H1 (cell line): ENCODE measurements at regions not wholly inside any gene's neighbourhood (a gene's known extent, or its start where the extent isn't known, plus 50 kb on each side); places are given as distances from the start of the nearest gene placed in this dataset.

Experiments used
- CEBPB ChIP-seq: IDR thresholded peaks from 2 replicates; pipeline ENCODE4 v1.6.1; 2012; ENCODE audit warnings: low read depth, low read length
- POU5F1 ChIP-seq: IDR thresholded peaks from 2 replicates; pipeline ENCODE4 v1.6.1; 2011; ENCODE audit warnings: low read depth, mild to moderate bottlenecking, low read length, moderate library complexity
- TF ChIP-seq, protein P1 (sequence below), 3 experiments: IDR thresholded peaks; 1 replicate in 2 of 3; 2 replicates in 1 of 3; pipeline versions ENCODE4 v1.5.1 to v1.6.1; 2011; ENCODE audit warnings: low read length in 3 of 3, mild to moderate bottlenecking in 3 of 3, inconsistent platforms in 2 of 3, low read depth in 1 of 3, moderate library complexity in 1 of 3; ENCODE audit not compliant: insufficient read depth in 1 of 3; ENCODE audit errors: control extremely low read depth in 1 of 3

DNA sequence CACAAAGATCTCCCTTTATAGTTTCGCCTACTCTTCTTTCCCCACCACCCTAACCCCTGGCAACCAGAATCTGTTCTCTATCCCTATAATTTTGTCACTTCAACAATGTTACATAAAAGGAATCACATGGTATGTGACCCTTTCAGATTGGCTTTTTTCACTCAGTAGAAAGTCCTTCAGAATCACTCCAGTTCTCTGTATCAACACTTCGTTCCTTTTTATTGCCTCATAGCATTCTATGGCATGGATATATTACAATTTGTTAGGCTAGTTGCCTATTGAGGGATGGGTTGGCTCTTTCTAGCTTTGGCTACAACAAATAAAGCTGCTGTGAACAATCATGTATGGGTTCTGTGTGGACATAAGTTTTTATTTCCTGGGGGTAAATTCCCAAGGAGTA is 163.1 kb downstream of the RPIA start (continued):
- TF ChIP-seq POU5F1 (no peak), CEBPB (no peak)
- TF ChIP-seq, protein P1, sequence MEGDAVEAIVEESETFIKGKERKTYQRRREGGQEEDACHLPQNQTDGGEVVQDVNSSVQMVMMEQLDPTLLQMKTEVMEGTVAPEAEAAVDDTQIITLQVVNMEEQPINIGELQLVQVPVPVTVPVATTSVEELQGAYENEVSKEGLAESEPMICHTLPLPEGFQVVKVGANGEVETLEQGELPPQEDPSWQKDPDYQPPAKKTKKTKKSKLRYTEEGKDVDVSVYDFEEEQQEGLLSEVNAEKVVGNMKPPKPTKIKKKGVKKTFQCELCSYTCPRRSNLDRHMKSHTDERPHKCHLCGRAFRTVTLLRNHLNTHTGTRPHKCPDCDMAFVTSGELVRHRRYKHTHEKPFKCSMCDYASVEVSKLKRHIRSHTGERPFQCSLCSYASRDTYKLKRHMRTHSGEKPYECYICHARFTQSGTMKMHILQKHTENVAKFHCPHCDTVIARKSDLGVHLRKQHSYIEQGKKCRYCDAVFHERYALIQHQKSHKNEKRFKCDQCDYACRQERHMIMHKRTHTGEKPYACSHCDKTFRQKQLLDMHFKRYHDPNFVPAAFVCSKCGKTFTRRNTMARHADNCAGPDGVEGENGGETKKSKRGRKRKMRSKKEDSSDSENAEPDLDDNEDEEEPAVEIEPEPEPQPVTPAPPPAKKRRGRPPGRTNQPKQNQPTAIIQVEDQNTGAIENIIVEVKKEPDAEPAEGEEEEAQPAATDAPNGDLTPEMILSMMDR (IDR thresholded peaks at IDR 0.05; ENCODE audit: control extremely low read depth in 1 of 3, insufficient read depth in 1 of 3, low read depth in 1 of 3, low read length in 3 of 3): no peak
- TF ChIP-seq, all 59 proteins: peak for 0
